22Rv1 (cell line): ENCODE measurements at regions not wholly inside any gene's neighbourhood (a gene's known extent, or its start where the extent isn't known, plus 50 kb on each side); places are given as distances from the start of the nearest gene placed in this dataset.

ENCODE experiments used
- ZFX ChIP-seq: fragments of 450-650 bp; IDR thresholded peaks from 2 replicates; pipeline ENCODE4 v1.6.1; 2017; ENCODE audit warnings: antibody characterized with exemption, borderline replicate concordance
- TF ChIP-seq, protein P1 (sequence below): fragments of 450-650 bp; IDR thresholded peaks from 2 replicates; pipeline ENCODE4 v1.5.1; 2017; ENCODE audit warnings: mild to moderate bottlenecking

DNA sequence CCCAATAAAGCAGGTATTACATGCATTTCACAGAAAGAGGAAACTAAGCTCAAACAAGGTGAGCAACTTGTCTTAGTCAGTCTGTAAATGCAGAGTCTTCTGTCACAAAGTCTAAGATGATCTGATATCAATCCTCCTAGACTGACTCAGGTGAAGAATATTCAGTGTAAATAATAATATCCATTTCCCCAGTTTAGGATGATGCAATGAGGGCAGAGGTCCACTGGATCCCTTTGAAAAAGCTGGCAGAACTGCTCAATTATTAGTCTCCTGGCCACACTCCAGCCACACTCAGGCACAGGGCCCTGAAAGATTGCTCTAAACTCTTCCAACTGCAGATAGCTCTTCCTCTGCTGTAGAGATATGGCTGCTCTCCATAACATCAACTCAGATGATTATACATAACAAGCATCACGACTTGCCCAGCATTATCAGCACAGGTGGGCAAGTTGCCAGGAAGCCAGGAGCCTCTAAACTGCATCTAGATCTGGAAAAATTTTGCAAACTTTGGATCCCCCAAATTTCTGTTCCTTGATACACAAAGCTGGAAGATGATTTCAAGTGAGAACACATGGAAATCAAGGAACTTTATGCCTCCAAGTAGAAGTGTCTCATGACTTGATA, 129.8 kb upstream of the CPNE4 start:
- TF ChIP-seq, protein P1, sequence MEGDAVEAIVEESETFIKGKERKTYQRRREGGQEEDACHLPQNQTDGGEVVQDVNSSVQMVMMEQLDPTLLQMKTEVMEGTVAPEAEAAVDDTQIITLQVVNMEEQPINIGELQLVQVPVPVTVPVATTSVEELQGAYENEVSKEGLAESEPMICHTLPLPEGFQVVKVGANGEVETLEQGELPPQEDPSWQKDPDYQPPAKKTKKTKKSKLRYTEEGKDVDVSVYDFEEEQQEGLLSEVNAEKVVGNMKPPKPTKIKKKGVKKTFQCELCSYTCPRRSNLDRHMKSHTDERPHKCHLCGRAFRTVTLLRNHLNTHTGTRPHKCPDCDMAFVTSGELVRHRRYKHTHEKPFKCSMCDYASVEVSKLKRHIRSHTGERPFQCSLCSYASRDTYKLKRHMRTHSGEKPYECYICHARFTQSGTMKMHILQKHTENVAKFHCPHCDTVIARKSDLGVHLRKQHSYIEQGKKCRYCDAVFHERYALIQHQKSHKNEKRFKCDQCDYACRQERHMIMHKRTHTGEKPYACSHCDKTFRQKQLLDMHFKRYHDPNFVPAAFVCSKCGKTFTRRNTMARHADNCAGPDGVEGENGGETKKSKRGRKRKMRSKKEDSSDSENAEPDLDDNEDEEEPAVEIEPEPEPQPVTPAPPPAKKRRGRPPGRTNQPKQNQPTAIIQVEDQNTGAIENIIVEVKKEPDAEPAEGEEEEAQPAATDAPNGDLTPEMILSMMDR: no peak
- TF ChIP-seq ZFX: no peak
